CD4-positive, alpha-beta T cell (primary cell): ENCODE measurements at regions not wholly inside any gene's neighbourhood (a gene's known extent, or its start where the extent isn't known, plus 50 kb on each side); places are given as distances from the start of the nearest gene placed in this dataset.

Experiments used
- ATAC-seq: fragments of 200-7000 bp; cut with Tn5 transposase; one replicate; pipeline ENCODE4 v1.10.0; 2022; ENCODE audit warnings: mild to moderate bottlenecking; ENCODE audit not compliant: poor library complexity
- CTCF ChIA-PET: fragments of 350-600 bp; sonication (Branson Sonifier 250); formaldehyde crosslinking; loops from one replicate; lab custom pipeline; 2021; ENCODE audit warnings: antibody characterized with exemption, inconsistent platforms; lab: Charles Lee
- POLR2A ChIA-PET: fragments of 350-600 bp; sonication (Branson Sonifier 250); formaldehyde crosslinking; loops from one replicate; lab custom pipeline; 2021; ENCODE audit warnings: antibody characterized with exemption, inconsistent platforms; lab: Charles Lee
- DNase-seq, 14 experiments: peaks; one replicate each; pipeline ENCODE4 v3.0.0-alpha.2; 2013 to 2020; ENCODE audit warnings: mixed read lengths in 2 of 14
- H3K27ac ChIP-seq, 2 donors: one replicate each; pipeline versions ENCODE4 v1.5.1 to v1.7.0; 2013; ENCODE audit warnings: low read length in 2 of 2, low read depth in 1 of 2, mild to moderate bottlenecking in 1 of 2
- H3K27me3 ChIP-seq, 2 experiments: 1 replicate in 1 of 2; 2 replicates in 1 of 2; pipeline versions ENCODE4 v1.6.1 to v1.7.0; 2013; ENCODE audit warnings: low read length in 2 of 2, control low read depth in 1 of 2, mild to moderate bottlenecking in 1 of 2, moderate library complexity in 1 of 2; ENCODE audit not compliant: insufficient read depth in 2 of 2, control insufficient read depth in 1 of 2
- H3K36me3 ChIP-seq: one replicate; pipeline ENCODE4 v1.6.1; 2013; ENCODE audit warnings: low read length, control low read depth; ENCODE audit not compliant: insufficient read depth
- H3K4me1 ChIP-seq: one replicate; pipeline ENCODE4 v1.6.1; 2013; ENCODE audit warnings: low read length, control low read depth; ENCODE audit not compliant: insufficient read depth
- H3K4me3 ChIP-seq: one replicate; pipeline ENCODE4 v1.5.1; 2013; ENCODE audit warnings: mild to moderate bottlenecking, low read length, moderate library complexity
- H3K9me3 ChIP-seq, 2 experiments: 1 replicate in 1 of 2; 2 replicates in 1 of 2; pipeline versions ENCODE4 v1.6.1 to v1.7.0; 2013; ENCODE audit warnings: low read length in 2 of 2, mild to moderate bottlenecking in 2 of 2, control low read depth in 1 of 2, moderate library complexity in 1 of 2; ENCODE audit not compliant: control insufficient read depth in 1 of 2, insufficient read depth in 1 of 2
- H3K27ac Mint-ChIP-seq: one replicate; pipeline ENCODE4 v1.8.0; 2020; ENCODE audit warnings: mixed read lengths
- H3K27me3 Mint-ChIP-seq: one replicate; pipeline ENCODE4 v1.8.0; 2021; ENCODE audit warnings: mixed read lengths
- H3K36me3 Mint-ChIP-seq: one replicate; pipeline ENCODE4 v1.8.0; 2021; ENCODE audit warnings: low read depth, mixed read lengths
- H3K4me1 Mint-ChIP-seq: one replicate; pipeline ENCODE4 v1.8.0; 2021; ENCODE audit warnings: low read depth, mixed read lengths
- H3K4me3 Mint-ChIP-seq: one replicate; pipeline ENCODE4 v1.8.0; 2020; ENCODE audit warnings: mild to moderate bottlenecking, mixed read lengths
- H3K9me3 Mint-ChIP-seq: one replicate; pipeline ENCODE4 v1.8.0; 2020; ENCODE audit warnings: mixed read lengths
- CTCF ChIP-seq: fragments of 200-600 bp; IDR thresholded peaks from one replicate; pipeline ENCODE4 v1.8.0; 2022; ENCODE audit warnings: antibody characterized with exemption, mild to moderate bottlenecking
- intact Hi-C, 2 experiments: fragments of 100-400 bp; cut with DNase I in 1 of 2; cut with micrococcal nuclease in 1 of 2; formaldehyde crosslinking; loops; one replicate each; pipeline versions ENCODE4 v1.15.1 to v1.9.0; 2023 to 2025; cut with DNase I, micrococcal nuclease

- no peak for TF ChIP-seq CTCF
- ChIA-PET POLR2A (no interaction called here), CTCF (no interaction called here)
- H3K4me3 Mint-ChIP-seq: no peak overlapping the region
- ATAC-seq (no peak), DNase-seq (no peak)
- no peaks in the 10 kb centered on the region for H3K36me3 Mint-ChIP-seq
- H3K27me3 Mint-ChIP-seq: peaks cover 17% of the 10 kb centered on the region
- Histone ChIP-seq H3K27ac (no peak overlapping the region), H3K9me3 (no peaks in the 10 kb centered on the region), H3K27me3 (no peaks in the 10 kb centered on the region), H3K4me3 (no peak overlapping the region), H3K36me3 (no peaks in the 10 kb centered on the region), H3K4me1 (no peaks in the 10 kb centered on the region)
- no peaks in the 10 kb centered on the region for H3K4me1 Mint-ChIP-seq
- intact Hi-C loops: no loop called here
- no peak overlapping the region for H3K27ac Mint-ChIP-seq
- no peaks in the 10 kb centered on the region for H3K9me3 Mint-ChIP-seq
These were observed 309.7 kb downstream of the NSG2 start for GRCh38 chr5:174355208-174355612.

GRCh38 chr5:174355995-174356394 lies 310.5 kb downstream of the NSG2 start:
- H3K4me3 Mint-ChIP-seq: no peak overlapping the region
- Histone ChIP-seq H3K27me3 (no peaks in the 10 kb centered on the region), H3K9me3 (no peaks in the 10 kb centered on the region), H3K36me3 (no peaks in the 10 kb centered on the region), H3K4me1 (no peaks in the 10 kb centered on the region), H3K27ac (no peak overlapping the region), H3K4me3 (no peak overlapping the region)
- ChIA-PET POLR2A (no interaction called here), CTCF (no interaction called here)
- intact Hi-C loops: no loop called here
- no peaks in the 10 kb centered on the region for H3K9me3 Mint-ChIP-seq
- H3K36me3 Mint-ChIP-seq: no peaks in the 10 kb centered on the region
- no peak for TF ChIP-seq CTCF
- no peak overlapping the region for H3K27ac Mint-ChIP-seq
- H3K4me1 Mint-ChIP-seq: no peaks in the 10 kb centered on the region
- no peak for ATAC-seq
- peaks cover 13% of the 10 kb centered on the region for H3K27me3 Mint-ChIP-seq
- DNase-seq: no peak

- H3K9me3 Mint-ChIP-seq: no peaks in the 10 kb centered on the region
- no peak overlapping the region for H3K27ac ChIP-seq
- H3K36me3 Mint-ChIP-seq: no peaks in the 10 kb centered on the region
- no peaks in the 10 kb centered on the region for H3K27me3 ChIP-seq
- no peaks in the 10 kb centered on the region for H3K4me1 Mint-ChIP-seq
- H3K4me3 Mint-ChIP-seq: no peak overlapping the region
- no peak for TF ChIP-seq CTCF
- POLR2A ChIA-PET: no interaction called here
- H3K36me3 ChIP-seq: no peaks in the 10 kb centered on the region
- no peaks in the 10 kb centered on the region for H3K4me1 ChIP-seq
- no peak overlapping the region for H3K4me3 ChIP-seq
- no peak for DNase-seq
- H3K27me3 Mint-ChIP-seq: peaks cover 10% of the 10 kb centered on the region
- no peak for ATAC-seq
- intact Hi-C loops: no loop called here
- CTCF ChIA-PET: no interaction called here
- H3K27ac Mint-ChIP-seq: no peak overlapping the region
- H3K9me3 ChIP-seq: peaks cover 2% of the 10 kb centered on the region in 2 experiments
These were observed 311.0 kb downstream of the NSG2 start for GRCh38 chr5:174356536-174356935.
